ENCODE measurements at regions not wholly inside any gene's neighbourhood (a gene's known extent, or its start where the extent isn't known, plus 50 kb on each side); places are given as distances from the start of the nearest gene placed in this dataset.

DNA sequence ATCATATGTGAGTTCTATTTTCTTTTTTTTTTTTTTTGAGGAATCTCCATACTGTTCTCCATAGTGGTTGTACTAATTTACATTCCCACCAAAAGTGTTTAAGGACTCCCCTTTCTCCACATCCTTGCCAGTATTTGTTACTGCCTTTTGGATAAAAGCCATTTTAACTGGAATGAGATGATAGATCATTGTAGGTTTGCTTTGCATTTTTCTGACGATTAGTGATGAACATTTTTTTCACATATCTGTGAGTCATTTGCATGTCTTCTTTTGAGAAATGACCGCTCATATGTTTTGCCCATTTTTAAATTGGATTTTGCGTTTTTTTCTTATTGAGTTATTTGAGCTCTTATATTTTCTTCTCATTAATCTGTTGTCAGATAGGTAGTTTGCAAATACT lies 394.8 kb downstream of the LRFN5 start:
- no peak for DNase-seq
- no peaks in the 10 kb centered on the region for H3K4me1 ChIP-seq
- no peaks in the 10 kb centered on the region for H3K27me3 ChIP-seq (replicated peaks in 1 of 7)
- WGBS, 5 donors: 76 to 88% (median 84%) methylated on average over 3 of the region's 3 CpGs
- no peaks in the 10 kb centered on the region for H3K36me3 ChIP-seq
- no peaks in the 10 kb centered on the region for H3K9me3 ChIP-seq
- intact Hi-C loops (cut with DNase I; ENCODE audit: low total_unique reads): no loop called here
- TF ChIP-seq, protein P1, sequence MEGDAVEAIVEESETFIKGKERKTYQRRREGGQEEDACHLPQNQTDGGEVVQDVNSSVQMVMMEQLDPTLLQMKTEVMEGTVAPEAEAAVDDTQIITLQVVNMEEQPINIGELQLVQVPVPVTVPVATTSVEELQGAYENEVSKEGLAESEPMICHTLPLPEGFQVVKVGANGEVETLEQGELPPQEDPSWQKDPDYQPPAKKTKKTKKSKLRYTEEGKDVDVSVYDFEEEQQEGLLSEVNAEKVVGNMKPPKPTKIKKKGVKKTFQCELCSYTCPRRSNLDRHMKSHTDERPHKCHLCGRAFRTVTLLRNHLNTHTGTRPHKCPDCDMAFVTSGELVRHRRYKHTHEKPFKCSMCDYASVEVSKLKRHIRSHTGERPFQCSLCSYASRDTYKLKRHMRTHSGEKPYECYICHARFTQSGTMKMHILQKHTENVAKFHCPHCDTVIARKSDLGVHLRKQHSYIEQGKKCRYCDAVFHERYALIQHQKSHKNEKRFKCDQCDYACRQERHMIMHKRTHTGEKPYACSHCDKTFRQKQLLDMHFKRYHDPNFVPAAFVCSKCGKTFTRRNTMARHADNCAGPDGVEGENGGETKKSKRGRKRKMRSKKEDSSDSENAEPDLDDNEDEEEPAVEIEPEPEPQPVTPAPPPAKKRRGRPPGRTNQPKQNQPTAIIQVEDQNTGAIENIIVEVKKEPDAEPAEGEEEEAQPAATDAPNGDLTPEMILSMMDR (IDR thresholded peaks at IDR 0.05 in 8 of 11, conservative IDR thresholded peaks at IDR 0.05 in 3 of 11): no peak
- TF ChIP-seq POLR2AphosphoS5 (IDR thresholded peaks at IDR 0.05): no peak
- no peak for TF ChIP-seq POLR2A (IDR thresholded peaks at IDR 0.05)
- no peak overlapping the region for H3K27ac ChIP-seq
- no peak overlapping the region for H3K4me3 ChIP-seq

DNA sequence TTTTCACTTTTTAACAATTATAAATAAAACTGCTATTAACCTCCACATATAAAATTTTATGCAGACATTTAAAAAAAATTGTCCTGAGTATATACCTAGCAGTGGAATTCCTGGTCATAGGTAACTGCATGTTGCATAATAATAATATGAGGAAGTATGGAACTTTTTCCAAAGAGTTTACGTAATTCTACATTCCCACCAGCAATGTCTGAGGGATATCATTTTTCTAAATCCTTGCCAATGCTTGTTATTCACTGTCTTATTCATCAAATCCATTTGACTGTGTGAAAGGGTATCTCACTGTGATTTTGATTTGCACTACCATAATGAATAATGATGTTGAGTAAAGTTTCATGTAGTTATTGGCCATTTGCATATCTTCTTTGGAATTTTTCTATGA lies 393.8 kb downstream of the LRFN5 start:
- intact Hi-C loops (cut with DNase I; ENCODE audit: low total_unique reads): no loop called here
- TF ChIP-seq, protein P1 (IDR thresholded peaks at IDR 0.05 in 8 of 11, conservative IDR thresholded peaks at IDR 0.05 in 3 of 11): no peak
- TF ChIP-seq POLR2AphosphoS5 (IDR thresholded peaks at IDR 0.05): no peak
- TF ChIP-seq POLR2A (IDR thresholded peaks at IDR 0.05): no peak
- Histone ChIP-seq H3K4me3 (no peak overlapping the region), H3K36me3 (no peaks in the 10 kb centered on the region), H3K27me3 (replicated peaks in 1 of 7) (no peaks in the 10 kb centered on the region), H3K9me3 (no peaks in the 10 kb centered on the region), H3K27ac (no peak overlapping the region), H3K4me1 (no peaks in the 10 kb centered on the region)
- DNase-seq: no peak
- 39 to 98% (median 92%) methylated on average over 1 of the region's 1 CpG for WGBS, 5 donors

DNA sequence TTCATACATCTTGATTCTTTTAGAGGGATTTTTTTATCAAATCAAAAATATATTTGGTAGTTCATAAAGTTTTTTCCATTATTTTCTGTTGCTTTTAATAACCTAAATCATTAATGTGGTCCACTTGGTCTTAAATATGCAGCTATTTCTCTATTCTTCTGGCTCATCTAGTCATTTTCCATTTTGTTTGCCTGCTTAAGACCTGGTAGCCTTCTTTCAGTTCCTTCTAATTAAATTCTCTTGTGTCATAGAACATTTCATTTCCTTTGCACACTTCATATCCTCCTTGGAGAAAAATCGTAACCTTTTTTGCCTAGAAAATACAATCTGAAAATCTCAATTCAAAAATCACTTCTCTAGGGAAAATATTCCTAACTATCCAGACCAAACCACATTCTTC lies 387.0 kb downstream of the LRFN5 start:
- intact Hi-C loops (cut with DNase I; ENCODE audit: low total_unique reads): no loop called here
- Histone ChIP-seq H3K36me3 (no peaks in the 10 kb centered on the region), H3K27me3 (replicated peaks in 1 of 7) (no peaks in the 10 kb centered on the region), H3K4me1 (no peaks in the 10 kb centered on the region), H3K27ac (no peak overlapping the region), H3K9me3 (no peaks in the 10 kb centered on the region), H3K4me3 (no peak overlapping the region)
- TF ChIP-seq, protein P1 (IDR thresholded peaks at IDR 0.05 in 8 of 11, conservative IDR thresholded peaks at IDR 0.05 in 3 of 11): no peak
- TF ChIP-seq POLR2A (IDR thresholded peaks at IDR 0.05): no peak
- no peak for TF ChIP-seq POLR2AphosphoS5 (IDR thresholded peaks at IDR 0.05)
- no peak for DNase-seq
- WGBS, 5 donors: 69 to 89% (median 75%) methylated on average over 1 of the region's 1 CpG

DNA sequence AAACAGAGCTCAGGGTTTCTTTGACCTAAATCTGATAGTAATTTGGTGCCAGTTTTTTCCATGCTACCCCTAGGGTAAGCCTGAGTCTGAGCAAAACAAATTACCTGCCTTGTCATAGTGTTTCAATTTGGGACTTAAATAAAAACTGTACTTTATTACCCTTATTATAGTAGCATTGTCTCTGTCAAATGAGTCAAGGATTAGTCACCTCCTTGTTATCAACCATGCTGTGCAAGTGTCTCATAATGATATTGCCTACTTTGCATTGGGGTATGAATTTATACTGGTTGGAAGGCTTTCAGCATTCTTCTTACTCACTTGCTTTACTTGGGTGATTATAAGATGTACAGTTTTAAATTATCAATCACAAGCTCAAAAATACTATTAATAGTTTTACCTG lies 380.0 kb downstream of the LRFN5 start:
- H3K9me3 ChIP-seq: no peaks in the 10 kb centered on the region

More for the DNA sequence above, 380.0 kb downstream of the LRFN5 start:
- no peak for DNase-seq
- Histone ChIP-seq H3K4me1 (no peaks in the 10 kb centered on the region), H3K27me3 (replicated peaks in 1 of 7) (no peaks in the 10 kb centered on the region), H3K4me3 (no peak overlapping the region), H3K36me3 (no peaks in the 10 kb centered on the region), H3K27ac (peak overlapping the region in 1 of 8 donors; percentile 1)
- intact Hi-C loops (cut with DNase I; ENCODE audit: low total_unique reads): no loop called here
- TF ChIP-seq, protein P1 (IDR thresholded peaks at IDR 0.05 in 8 of 11, conservative IDR thresholded peaks at IDR 0.05 in 3 of 11): no peak
- no peak for TF ChIP-seq POLR2A (IDR thresholded peaks at IDR 0.05)
- TF ChIP-seq POLR2AphosphoS5 (IDR thresholded peaks at IDR 0.05): no peak

Data from spleen (tissue), 11 donors.